ENCODE measurements at regions not wholly inside any gene's neighbourhood (a gene's known extent, or its start where the extent isn't known, plus 50 kb on each side); places are given as distances from the start of the nearest gene placed in this dataset.

GRCh38 chr1:17877316-17877715, 122.2 kb downstream of the ACTL8 start:
- DNase-seq (ENCODE audit: low read depth in 2 of 2) = no peak

DNA sequence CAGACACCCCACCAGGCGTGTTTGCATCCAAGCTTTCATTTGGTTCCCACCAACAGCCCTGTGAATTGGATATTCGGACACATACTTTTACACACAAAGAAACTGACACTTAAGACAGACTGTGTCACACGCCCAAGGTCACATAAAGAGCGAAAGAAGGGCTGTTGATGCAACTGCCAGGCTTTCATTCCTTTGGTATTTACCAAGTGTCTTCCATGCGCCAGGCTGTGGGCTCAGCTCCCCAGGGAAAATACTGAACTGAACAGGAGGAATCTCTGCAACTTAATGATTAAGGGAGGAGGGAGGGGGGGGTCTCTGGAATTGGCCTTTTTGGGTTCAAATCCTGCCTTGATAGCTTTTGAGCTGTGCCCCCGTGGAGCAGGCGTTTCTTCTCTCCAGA, 122.8 kb downstream of the ACTL8 start:
- DNase-seq (ENCODE audit: low read depth in 2 of 2) = no peak

- DNase-seq (ENCODE audit: low read depth in 2 of 2) = no peak
Observed at GRCh38 chr1:17878837-17879236, 123.7 kb downstream of the ACTL8 start.

GRCh38 chr1:17880449-17880848, 125.3 kb downstream of the ACTL8 start:
- no peak for DNase-seq (ENCODE audit: low read depth in 2 of 2)

DNA sequence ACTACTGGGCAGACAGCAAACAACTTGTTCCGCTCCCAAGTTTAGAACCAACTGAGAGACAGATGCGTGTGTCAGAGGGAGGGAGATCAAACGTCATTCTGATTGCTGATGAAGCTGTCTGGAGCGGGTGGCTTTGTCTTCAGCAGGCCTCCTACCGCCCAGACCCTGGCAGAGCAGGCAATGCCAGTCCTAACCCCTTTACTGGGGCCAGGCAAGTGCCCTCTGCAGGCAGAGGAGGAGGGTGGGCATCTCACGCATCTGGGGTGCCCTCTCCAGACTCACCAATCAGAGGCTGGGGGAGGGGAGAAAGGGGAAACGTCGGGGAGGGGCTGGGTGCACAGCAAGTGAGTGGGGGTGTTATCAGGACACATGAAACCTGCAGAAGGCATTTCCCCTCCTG, 126.6 kb downstream of the ACTL8 start:
- no peak for DNase-seq (ENCODE audit: low read depth in 2 of 2)

DNA sequence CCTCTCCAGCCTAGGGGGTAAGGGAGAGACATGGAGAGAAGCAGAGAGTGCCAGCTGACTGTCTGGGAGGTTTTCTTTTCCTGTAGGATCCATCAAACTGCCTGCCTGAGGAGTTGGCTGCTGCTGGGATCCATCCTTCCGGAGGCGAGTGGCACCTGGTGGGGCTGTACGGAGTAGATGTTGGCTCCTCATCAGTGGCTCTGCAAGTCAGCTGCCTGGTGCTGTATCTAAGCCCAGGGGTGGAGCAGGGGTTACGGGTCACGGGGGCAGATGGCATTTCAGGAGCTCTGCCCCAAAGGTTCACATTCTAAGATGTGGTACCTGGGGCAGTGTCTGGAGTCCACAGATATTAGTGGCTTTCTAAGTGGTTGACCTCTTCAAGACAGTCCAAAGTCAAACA, 128.0 kb downstream of the ACTL8 start:
- DNase-seq (ENCODE audit: low read depth in 2 of 2) = no peak

GRCh38 chr1:17883662-17884395, 128.7 kb downstream of the ACTL8 start:
- no peak for DNase-seq (ENCODE audit: low read depth in 2 of 2)

DNA sequence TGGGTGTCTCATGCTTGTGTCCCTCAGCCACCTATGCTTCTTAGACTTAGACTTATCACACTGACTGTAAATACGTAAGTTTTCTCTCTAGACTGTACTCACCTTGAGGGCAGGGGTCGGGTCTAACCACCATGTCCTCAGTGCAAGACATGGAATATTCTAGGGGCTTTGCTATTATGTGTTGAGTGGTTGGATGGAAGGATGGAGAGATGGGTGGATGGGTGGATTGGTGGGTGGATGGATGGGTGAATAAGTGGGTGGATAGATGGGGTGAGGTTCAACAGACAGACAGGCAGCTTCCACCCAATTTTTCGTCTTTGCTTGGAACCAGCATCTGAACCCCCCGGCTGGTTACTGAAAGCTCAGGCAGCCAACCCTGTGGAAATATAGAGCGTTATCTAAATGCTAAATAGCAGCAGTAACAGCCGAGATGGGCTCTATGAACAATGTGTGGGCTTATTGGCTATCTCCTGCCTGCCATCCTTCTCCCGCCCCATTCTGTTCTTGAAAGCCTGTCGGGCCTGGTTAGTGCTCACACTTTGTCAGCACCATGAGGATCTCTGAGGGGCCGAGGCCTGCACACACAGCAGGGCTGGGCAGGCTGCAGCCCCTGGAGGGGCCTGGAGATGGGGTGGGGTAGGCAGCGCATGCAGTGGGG, 130.7 kb downstream of the ACTL8 start:
- DNase-seq (ENCODE audit: low read depth in 2 of 2) = no peak

DNA sequence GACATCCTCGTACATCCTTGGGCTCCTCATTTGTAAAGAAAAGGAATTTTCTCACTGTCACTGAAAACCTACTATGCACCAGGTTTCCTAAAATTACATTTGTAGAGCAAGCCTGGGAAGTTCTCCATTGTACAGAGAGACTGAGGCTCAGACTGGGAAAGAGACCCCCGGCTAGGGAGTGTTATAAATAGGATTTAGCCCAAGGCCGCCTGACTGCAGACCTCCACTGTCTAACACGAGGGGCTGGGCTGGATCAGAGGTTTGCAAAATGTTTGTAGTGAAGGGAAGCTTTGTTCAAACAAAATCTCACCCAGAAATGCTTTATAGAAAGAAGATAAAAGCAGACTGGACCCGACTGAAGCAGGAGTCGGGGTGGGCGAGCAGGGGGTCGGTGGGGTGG, 131.3 kb downstream of the ACTL8 start:
- DNase-seq (ENCODE audit: low read depth in 2 of 2) = no peak

GRCh38 chr1:17886838-17887441, 131.8 kb downstream of the ACTL8 start:
- DNase-seq (ENCODE audit: low read depth in 2 of 2) = no peak

GRCh38 chr1:17887661-17888371, 132.7 kb downstream of the ACTL8 start:
- no peak for DNase-seq (ENCODE audit: low read depth in 2 of 2)

DNA sequence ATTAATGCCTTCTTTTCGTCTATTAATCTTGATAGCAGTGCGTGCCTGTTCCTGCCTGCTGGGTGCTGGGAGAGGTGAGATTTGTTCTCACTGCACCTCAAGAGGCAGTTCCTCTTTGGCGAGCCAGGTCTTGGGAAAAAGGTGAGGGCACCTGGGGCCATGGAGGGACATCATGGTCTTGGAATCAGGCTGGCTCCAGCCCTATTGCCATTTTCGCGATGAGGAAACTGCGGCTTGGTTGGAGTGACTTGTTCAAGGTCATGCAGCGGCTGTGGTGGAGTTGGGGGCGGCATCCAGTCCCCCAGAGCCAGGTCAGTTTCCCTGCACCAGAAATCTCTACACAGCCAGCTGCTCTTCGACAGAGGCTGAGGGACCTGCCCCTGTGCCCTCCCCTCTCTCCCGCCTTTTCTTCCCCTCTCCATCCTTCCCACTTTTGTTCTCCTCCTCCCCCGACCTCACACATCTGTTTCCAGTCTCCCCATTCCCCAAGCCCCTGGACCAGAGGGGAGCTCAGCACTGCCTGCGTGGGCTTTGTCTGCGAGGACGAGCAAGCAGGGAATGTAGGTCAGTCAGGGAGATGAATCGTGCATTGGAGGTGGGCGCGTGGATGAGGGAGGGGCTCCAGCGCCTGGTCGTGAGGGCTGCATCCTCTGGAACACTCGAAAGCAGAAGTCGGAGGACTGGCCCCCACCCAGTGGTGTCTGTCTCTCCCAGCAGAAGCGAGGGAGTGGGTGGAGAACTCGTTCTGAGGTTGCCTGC, 135.1 kb downstream of the ACTL8 start:
- no peak for DNase-seq (ENCODE audit: low read depth in 2 of 2)

- no peak for DNase-seq (ENCODE audit: low read depth in 2 of 2)
Observed at GRCh38 chr1:17890815-17891191, 135.7 kb downstream of the ACTL8 start.

- DNase-seq (ENCODE audit: low read depth in 2 of 2) = no peak
Observed at GRCh38 chr1:17891205-17892110, 136.3 kb downstream of the ACTL8 start.

- no peak for DNase-seq (ENCODE audit: low read depth in 2 of 2)
Observed at GRCh38 chr1:17892225-17892624, 137.1 kb downstream of the ACTL8 start.

GRCh38 chr1:17892851-17893250, 137.7 kb downstream of the ACTL8 start:
- DNase-seq (ENCODE audit: low read depth in 2 of 2) = no peak

GRCh38 chr1:17893891-17894631, 138.9 kb downstream of the ACTL8 start:
- no peak for DNase-seq (ENCODE audit: low read depth in 2 of 2)

DNA sequence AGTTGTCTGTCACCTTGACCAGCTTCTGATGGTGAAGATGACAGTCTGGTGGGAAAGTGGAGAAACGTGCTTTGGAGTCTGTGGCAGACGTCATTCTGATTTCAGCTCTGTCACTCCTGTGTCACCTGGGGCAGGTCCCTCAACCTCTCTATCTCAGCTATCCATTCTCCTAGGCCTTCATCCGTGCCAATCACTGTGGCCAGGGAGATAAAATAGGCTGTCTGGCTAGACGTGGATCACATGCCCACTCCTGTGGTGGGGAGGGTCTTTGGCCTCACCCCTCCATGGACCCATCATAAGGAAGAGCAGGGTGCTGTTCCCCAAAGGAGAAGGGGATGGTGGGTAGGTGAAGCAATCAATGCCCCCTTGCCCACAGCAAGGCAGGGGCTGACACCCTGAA, 140.3 kb downstream of the ACTL8 start:
- DNase-seq (ENCODE audit: low read depth in 2 of 2) = no peak

DNA sequence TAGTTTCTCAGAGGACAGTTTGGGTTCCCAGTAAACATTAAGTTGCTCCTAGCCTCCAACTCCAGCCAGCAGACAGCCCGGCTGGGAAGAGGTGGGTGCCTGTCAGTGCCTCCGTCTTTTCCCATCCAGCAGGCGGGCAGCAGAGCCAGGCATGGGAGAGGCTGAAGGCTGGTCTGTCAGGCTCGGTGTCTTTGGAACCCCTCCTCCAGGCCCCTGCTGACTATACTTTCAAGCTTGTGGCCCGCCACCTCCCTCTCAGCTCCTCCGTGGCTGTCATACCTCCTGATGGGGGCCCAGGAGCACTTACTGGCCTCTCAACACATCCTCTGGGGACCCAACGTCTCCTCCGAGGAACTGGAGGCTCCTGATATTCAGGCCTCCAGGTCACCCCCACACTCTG, 140.9 kb downstream of the ACTL8 start:
- no peak for DNase-seq (ENCODE audit: low read depth in 2 of 2)

- no peak for DNase-seq (ENCODE audit: low read depth in 2 of 2)
Observed at GRCh38 chr1:17903386-17903785, 148.3 kb downstream of the ACTL8 start.
